ENCODE measurements at regions not wholly inside any gene's neighbourhood (a gene's known extent, or its start where the extent isn't known, plus 50 kb on each side); places are given as distances from the start of the nearest gene placed in this dataset.
"Not testable (repeated sequence)": the region's sequence is repeated elsewhere in the genome, so short reads cannot be mapped to it uniquely, and the experiment has no call there.

- DNase-seq (ENCODE audit: low read depth), result no peak
Measured at GRCh38 chr5:160479220-160479619, 57.6 kb downstream of the PTTG1 start.

GRCh38 chr5:160479926-160480325 is 58.3 kb downstream of the PTTG1 start:
- no peak for DNase-seq (ENCODE audit: low read depth)

GRCh38 chr5:160480652-160481051 is 59.0 kb downstream of the PTTG1 start:
- DNase-seq (ENCODE audit: low read depth), result no peak

- DNase-seq (ENCODE audit: low read depth), result no peak
Measured at GRCh38 chr5:160484678-160485077, 63.0 kb downstream of the PTTG1 start.

- DNase-seq (ENCODE audit: low read depth), result no peak
Measured at GRCh38 chr5:160485364-160485969, 63.8 kb downstream of the PTTG1 start.

- DNase-seq (ENCODE audit: low read depth), result peak; percentile 23
Measured at GRCh38 chr5:160486573-160486972, 64.9 kb downstream of the PTTG1 start.

- no peak for DNase-seq (ENCODE audit: low read depth)
Measured at GRCh38 chr5:160488394-160489325, 67.0 kb downstream of the PTTG1 start.

GRCh38 chr5:160491438-160491837 is 69.8 kb downstream of the PTTG1 start:
- DNase-seq (ENCODE audit: low read depth), result no peak

- no peak for DNase-seq (ENCODE audit: low read depth)
Measured at GRCh38 chr5:160492565-160492964, 70.9 kb downstream of the PTTG1 start.

GRCh38 chr5:160493806-160494338 is 72.2 kb downstream of the PTTG1 start:
- no peak for DNase-seq (ENCODE audit: low read depth)

- DNase-seq (ENCODE audit: low read depth), result no peak
Measured at GRCh38 chr5:160494451-160494850, 72.8 kb downstream of the PTTG1 start.

- no peak for DNase-seq (ENCODE audit: low read depth)
Measured at GRCh38 chr5:160496334-160496733, 74.7 kb downstream of the PTTG1 start.

GRCh38 chr5:160496784-160497183 is 75.1 kb downstream of the PTTG1 start:
- no peak for DNase-seq (ENCODE audit: low read depth)

- no peak for DNase-seq (ENCODE audit: low read depth)
Measured at GRCh38 chr5:160497878-160498277, 76.2 kb downstream of the PTTG1 start.

GRCh38 chr5:160498441-160499043 is 76.9 kb downstream of the PTTG1 start:
- DNase-seq (ENCODE audit: low read depth), result not testable (repeated sequence)

- no peak for DNase-seq (ENCODE audit: low read depth)
Measured at GRCh38 chr5:160500786-160501779, 79.4 kb downstream of the PTTG1 start.

GRCh38 chr5:160504906-160505305 is 83.3 kb downstream of the PTTG1 start:
- no peak for DNase-seq (ENCODE audit: low read depth)

- peak; percentile 59 for DNase-seq (ENCODE audit: low read depth)
Measured at GRCh38 chr5:160506006-160507004, 84.7 kb downstream of the PTTG1 start.

- no peak for DNase-seq (ENCODE audit: low read depth)
Measured at GRCh38 chr5:160507221-160507721, 85.6 kb downstream of the PTTG1 start.

GRCh38 chr5:160508780-160509361 is 87.2 kb downstream of the PTTG1 start:
- peak; percentile 30 for DNase-seq (ENCODE audit: low read depth)

Measured in activated T-cell treated with anti-CD3 and anti-CD28 coated beads for 1 hour (primary cell).